Stimulated activated CD4-positive, alpha-beta T cell treated with anti-CD3 and anti-CD28 coated beads, Interleukin-15, amount 100 ng/mL, for 48 hours (primary cell): ENCODE measurements at regions not wholly inside any gene's neighbourhood (a gene's known extent, or its start where the extent isn't known, plus 50 kb on each side); places are given as distances from the start of the nearest gene placed in this dataset.
"Not testable (repeated sequence)": the region's sequence is repeated elsewhere in the genome, so short reads cannot be mapped to it uniquely, and the experiment has no call there.

Experiments
- DNase-seq, 2 donors: peaks; one replicate each; pipeline ENCODE4 v3.0.0-alpha.2; 2020; ENCODE audit warnings: low read depth in 2 of 2

GRCh38 chr2:84052043-84052442 lies 407.0 kb downstream of the SUCLG1 start:
- DNase-seq: no peak

DNA sequence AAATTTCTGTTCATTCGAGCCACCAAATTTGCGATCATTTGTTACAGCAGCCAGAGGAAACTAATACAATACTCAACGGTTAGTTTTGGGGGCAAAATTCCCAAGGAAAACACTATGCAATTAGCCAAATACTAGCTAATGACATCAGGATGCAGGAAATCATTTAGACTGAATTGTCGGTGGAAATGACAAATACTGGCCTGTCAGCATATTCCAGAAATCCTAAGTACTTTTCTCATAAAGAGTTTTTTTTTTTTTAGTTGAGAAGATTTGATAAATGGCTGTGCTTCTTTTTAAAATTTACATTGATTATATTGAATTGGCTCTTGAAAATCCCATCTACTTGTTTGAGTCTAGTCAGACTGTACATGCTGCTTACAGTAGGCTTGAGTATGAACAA lies 410.1 kb downstream of the SUCLG1 start:
- no peak for DNase-seq

- no peak for DNase-seq
Measured at GRCh38 chr2:84041506-84041905, 417.6 kb downstream of the SUCLG1 start.

GRCh38 chr2:84040281-84040680 lies 418.8 kb downstream of the SUCLG1 start:
- DNase-seq: no peak

DNA sequence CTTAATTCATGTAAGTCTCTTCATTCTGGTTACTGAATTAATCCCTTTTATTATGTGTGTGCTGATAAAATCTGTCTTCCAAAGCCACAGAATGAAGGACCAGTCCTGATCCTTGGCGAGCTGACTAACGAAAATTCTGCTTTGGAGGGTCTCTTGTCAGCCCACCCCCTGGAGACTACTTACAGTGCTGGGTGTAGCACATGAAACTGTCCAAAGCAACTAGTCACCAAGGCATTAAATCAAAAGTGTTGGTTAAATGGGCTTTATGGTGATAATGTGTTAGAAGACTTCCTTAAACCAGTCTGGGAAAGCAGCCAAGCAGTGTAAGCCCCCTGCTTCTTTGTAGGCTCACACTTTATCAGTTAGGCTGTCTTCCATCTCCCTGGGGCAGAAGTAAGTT lies 420.2 kb downstream of the SUCLG1 start:
- DNase-seq: no peak

- DNase-seq: no peak
Measured at GRCh38 chr2:84033347-84033974, 425.6 kb downstream of the SUCLG1 start.

- no peak for DNase-seq
Measured at GRCh38 chr2:84031312-84032050, 427.6 kb downstream of the SUCLG1 start.

DNA sequence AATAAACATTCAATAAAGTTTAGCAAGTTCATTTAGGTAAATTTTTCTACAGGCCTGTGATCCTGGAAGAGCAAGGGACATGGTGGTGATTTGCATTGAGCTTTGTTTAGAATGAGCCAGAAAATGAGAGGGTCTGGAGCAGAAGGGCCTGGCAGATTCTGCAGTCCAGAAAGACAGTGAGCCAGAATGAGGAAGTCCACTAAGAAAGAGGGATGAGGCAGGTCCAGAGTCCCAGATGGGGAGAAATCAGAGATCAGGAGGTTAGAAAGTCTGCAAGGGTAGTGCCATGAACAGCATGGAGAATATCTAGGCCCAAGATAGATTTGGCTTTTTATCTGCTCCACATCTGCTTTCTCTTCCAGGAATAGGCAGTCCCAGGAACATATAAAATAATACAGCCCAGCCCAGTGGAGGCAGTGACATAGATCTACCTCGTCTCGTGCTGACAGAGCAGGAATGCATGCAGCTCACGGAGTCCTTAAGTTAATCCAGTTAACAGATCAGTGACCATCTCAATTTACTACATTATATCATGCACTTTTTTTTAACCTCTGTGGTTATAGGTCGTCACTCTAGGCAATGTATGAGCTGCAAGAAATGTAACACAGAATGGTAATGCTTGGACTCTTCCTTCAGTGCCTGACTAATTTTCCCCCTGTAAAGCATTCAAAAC lies 429.0 kb downstream of the SUCLG1 start:
- DNase-seq: no peak

GRCh38 chr2:84026818-84027217 lies 432.3 kb downstream of the SUCLG1 start:
- DNase-seq: no peak

GRCh38 chr2:84022810-84023431 lies 436.2 kb downstream of the SUCLG1 start:
- DNase-seq: no peak

DNA sequence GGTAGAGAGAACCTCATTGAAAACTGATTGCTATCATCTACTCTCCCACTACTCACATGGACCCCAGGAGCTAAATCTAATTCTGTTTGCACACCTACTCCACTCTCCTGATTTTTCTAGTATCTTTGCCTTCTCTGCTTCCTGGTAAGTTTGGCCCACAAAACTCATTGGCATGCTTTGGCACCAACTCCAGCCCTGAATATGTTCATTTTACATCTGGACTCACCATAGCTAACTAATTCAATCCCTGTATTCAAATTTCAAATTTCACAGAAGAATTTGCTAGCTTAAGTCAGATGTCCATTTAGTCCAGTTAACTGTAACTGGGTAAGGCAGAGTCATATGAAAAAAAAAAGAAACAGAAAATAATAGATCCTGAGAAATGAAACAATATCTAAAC lies 442.1 kb downstream of the SUCLG1 start:
- no peak for DNase-seq

DNA sequence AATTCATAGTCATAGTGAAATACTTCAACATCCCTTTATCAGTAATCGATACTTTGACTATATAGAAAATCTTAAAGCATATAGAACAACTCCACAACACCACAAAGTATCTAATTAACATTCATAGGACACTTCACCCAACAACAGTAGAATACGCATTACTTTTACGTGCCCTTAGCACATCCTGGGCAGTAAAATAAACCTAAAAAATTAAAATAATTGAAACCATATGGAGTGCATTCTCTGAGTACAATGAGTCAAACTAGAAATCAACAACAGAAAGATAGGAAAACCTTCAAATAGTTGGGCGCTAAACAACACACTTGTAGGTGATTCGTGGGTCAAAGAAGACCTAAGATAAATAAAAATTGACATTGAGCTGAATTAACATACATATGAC lies 442.9 kb downstream of the SUCLG1 start:
- DNase-seq: no peak

DNA sequence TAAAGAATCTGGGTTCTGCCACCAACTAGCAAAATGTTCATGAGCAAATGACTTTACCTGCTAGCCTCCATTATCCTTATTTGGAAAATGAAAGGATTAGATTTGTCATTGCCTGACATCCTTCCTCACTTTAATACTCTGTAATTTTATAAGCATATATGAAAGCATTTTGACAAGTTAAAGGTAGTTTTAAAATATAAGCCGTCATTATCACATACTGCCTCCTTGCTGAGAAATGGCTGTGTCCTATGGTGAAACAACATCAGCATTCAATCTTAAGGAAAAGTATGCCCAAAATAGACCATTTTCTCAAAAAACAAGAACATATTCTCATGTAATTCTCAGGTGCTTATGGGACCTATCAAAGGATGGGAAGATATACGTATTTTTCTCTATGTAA lies 461.2 kb downstream of the SUCLG1 start:
- DNase-seq: no peak

GRCh38 chr2:83994633-83995179 lies 464.4 kb downstream of the SUCLG1 start:
- DNase-seq: no peak

DNA sequence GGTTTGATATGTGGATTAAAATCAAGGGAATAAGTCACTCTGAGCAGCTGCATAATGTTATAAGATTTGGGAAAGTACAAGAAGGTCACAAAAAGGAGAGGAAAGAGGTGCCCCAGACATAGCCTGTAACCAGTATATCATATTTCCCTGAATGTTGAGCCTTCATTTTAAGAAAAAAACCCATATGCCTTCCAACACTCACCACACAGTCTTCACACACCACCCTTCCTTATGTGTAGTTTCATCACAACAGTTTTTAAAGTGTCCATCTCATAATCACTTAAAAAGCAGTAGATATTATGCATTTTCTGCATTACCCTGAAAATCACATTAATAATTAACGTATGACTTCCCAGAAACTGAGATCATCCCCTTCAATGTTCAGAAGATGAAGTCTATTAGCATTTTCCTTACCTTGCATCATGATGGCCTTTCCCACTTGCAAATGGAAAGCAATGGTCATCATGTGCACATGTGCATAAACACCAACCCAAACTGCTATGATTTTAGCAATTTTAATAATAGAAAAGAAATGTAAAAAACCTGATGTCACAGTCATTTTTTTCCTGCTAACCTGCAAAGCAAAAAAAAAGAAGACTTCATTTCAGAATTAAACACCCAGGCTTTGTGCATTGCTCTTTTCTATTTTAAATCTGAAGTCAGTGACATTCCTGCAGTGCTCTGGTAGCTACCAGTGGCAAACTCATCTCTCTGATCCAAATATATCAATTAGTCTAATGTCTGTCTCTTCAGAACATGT lies 465.0 kb downstream of the SUCLG1 start:
- no peak for DNase-seq

- DNase-seq: no peak
Measured at GRCh38 chr2:83991992-83992391, 467.1 kb downstream of the SUCLG1 start.

DNA sequence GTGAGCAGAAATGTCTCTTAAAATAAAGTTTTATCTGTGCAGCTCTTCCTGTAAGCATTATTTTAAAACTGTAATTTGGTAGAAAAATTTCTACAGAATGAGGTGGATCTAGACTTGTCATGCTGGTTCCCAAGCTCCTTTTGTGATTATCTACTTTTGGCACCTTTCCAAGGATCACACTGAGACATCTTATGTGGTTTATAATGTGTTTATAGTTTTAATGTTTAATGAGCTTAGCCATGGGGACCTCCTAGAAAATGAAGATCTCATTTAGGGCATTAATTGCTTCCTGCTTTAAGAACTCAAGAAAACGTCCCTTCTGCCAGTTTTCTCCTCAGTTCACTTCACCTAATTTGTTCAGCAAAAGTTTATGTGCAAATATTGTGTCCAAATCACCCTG lies 468.4 kb downstream of the SUCLG1 start:
- no peak for DNase-seq

DNA sequence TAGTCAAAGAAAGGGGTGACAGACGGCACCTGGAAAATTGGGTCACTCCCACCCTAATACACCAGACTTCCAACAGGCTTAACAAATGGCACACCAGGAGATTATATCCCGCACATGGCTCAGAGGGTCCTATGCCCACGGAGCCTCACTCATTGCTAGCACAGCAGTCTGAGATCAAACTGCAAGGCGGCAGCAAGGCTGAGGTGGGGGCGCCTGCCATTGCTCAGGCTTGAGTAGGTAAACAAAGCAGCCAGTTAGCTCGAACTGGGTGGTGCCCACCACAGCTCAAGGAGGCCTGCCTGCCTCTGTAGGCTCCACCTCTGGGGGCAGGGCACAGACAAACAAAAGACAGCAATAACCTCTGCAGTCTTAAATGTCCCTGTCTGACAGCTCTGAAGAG lies 482.5 kb downstream of the SUCLG1 start:
- not testable (repeated sequence) for DNase-seq

GRCh38 chr2:83972128-83972527 lies 487.0 kb downstream of the SUCLG1 start:
- no peak for DNase-seq

DNA sequence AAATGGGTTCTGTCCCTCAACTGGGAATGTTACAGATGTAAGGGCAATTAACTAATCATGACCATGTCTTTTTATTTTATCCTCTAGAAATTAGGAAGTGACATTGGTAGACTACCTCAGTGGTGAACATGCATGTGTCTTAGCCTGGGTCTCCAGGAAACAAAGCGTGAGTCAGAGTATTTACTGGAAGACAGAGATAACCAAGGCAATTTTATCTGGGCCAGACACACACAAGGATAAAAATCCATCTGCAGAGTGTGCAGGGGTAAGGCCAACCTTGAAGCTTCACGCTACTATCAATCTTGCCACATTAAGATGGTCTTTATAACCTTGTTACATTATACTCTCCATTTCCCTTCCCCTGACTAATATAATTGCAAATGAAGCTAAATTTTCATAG lies 487.5 kb downstream of the SUCLG1 start:
- DNase-seq: no peak

DNA sequence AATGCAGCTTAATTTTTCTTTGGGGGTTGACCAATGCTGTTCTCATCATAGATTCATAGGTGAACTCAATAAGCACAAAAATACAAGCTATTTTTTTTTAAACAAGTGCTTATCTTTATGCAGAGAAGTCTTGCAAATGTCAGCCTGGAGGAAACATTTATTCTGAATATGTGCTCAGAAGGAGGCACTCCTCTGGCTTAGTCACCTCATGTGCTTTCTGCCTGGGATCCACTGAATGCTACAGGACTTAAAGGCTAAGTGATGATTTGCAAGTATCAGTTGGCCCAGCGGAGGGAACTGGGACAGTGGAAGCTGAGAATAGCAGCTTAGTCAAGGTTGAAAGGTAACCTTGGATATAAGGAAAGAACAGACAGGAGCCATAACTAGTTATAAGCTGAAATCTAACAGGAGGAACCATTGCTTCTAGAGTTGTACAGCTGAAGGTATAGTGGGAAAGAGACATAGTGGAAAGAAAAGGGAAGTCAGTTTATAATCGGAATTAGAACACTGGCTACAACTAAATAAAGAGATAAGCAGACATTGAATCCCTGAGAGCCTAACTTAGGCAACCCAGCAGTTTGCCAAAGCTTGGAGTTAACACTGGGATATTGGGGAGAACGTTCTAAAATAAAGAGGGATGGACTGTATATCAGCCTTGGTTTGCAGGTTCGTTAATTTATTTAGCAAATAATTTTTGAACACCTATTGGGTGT lies 488.7 kb downstream of the SUCLG1 start:
- no peak for DNase-seq
